HG03039 (cell line): ENCODE measurements at regions not wholly inside any gene's neighbourhood (a gene's known extent, or its start where the extent isn't known, plus 50 kb on each side); places are given as distances from the start of the nearest gene placed in this dataset.
"Not testable (repeated sequence)": the region's sequence is repeated elsewhere in the genome, so short reads cannot be mapped to it uniquely, and the experiment has no call there.

ENCODE experiments used
- ATAC-seq: cut with Tn5 transposase; IDR thresholded peaks from one replicate; pipeline ENCODE4 v1.9.1; 2021; ENCODE audit warnings: mild to moderate bottlenecking, moderate library complexity; ENCODE audit not compliant: unreplicated experiment

GRCh38 chr5:75951158-75951557, 132.0 kb upstream of the SV2C start:
- ATAC-seq: no peak

GRCh38 chr5:75948438-75948837, 134.7 kb upstream of the SV2C start:
- no peak for ATAC-seq

GRCh38 chr5:75940418-75940817, 142.8 kb upstream of the SV2C start:
- no peak for ATAC-seq

GRCh38 chr5:75935572-75935971, 147.6 kb upstream of the SV2C start:
- no peak for ATAC-seq

GRCh38 chr5:75933489-75933888, 149.7 kb upstream of the SV2C start:
- ATAC-seq: no peak

- ATAC-seq: no peak
Observed at GRCh38 chr5:75931175-75931574, 152.0 kb upstream of the SV2C start.

GRCh38 chr5:75928992-75929391, 154.2 kb upstream of the SV2C start:
- no peak for ATAC-seq

- no peak for ATAC-seq
Observed at GRCh38 chr5:75922480-75922879, 160.7 kb upstream of the SV2C start.

- ATAC-seq: no peak
Observed at GRCh38 chr5:75921011-75921410, 162.2 kb upstream of the SV2C start.

GRCh38 chr5:75916144-75916543, 167.0 kb upstream of the SV2C start:
- no peak for ATAC-seq

- no peak for ATAC-seq
Observed at GRCh38 chr5:75909223-75909622, 174.0 kb upstream of the SV2C start.

GRCh38 chr5:75907651-75908050, 175.5 kb upstream of the SV2C start:
- ATAC-seq: no peak

GRCh38 chr5:75894482-75894881, 177.2 kb upstream of the POC5 start:
- ATAC-seq: no peak

GRCh38 chr5:75891736-75892135, 174.5 kb upstream of the POC5 start:
- no peak for ATAC-seq

GRCh38 chr5:75891020-75891419, 173.8 kb upstream of the POC5 start:
- ATAC-seq: no peak

GRCh38 chr5:75890546-75890945, 173.3 kb upstream of the POC5 start:
- no peak for ATAC-seq

- ATAC-seq: no peak
Observed at GRCh38 chr5:75886706-75887105, 169.5 kb upstream of the POC5 start.

- ATAC-seq: no peak
Observed at GRCh38 chr5:75885849-75886596, 168.8 kb upstream of the POC5 start.

GRCh38 chr5:75885321-75885720, 168.1 kb upstream of the POC5 start:
- no peak for ATAC-seq

- ATAC-seq: no peak
Observed at GRCh38 chr5:75869891-75870290, 152.7 kb upstream of the POC5 start.

GRCh38 chr5:75862872-75863271, 145.6 kb upstream of the POC5 start:
- no peak for ATAC-seq

GRCh38 chr5:75859621-75860020, 142.4 kb upstream of the POC5 start:
- ATAC-seq: not testable (repeated sequence)

GRCh38 chr5:75856056-75856455, 138.8 kb upstream of the POC5 start:
- no peak for ATAC-seq
